Endothelial cell of umbilical vein (primary cell): ENCODE measurements at regions not wholly inside any gene's neighbourhood (a gene's known extent, or its start where the extent isn't known, plus 50 kb on each side); places are given as distances from the start of the nearest gene placed in this dataset.

Experiments used
- BruUV-seq: library from RNA; stranded (reverse); fragments of 400-500 nt; replicated peaks from 2 replicates; lab custom pipeline; 2021; lab: Mats Ljungman, UMichigan
- CTCF ChIA-PET: fragments of 300-600, 350-600 bp; sonication (Branson Sonifier 250); formaldehyde crosslinking; loops from one replicate; lab custom pipeline; 2021; ENCODE audit warnings: antibody characterized with exemption, inconsistent platforms; lab: Charles Lee
- POLR2A ChIA-PET: fragments of 300-600, 350-600 bp; sonication (Branson Sonifier 250); formaldehyde crosslinking; loops from one replicate; lab custom pipeline; 2021; ENCODE audit warnings: antibody characterized with exemption, inconsistent platforms; lab: Charles Lee
- DNase-seq: peaks from one replicate; pipeline ENCODE4 v3.0.0-alpha.2; 2011; ENCODE audit warnings: low read depth, low spot score
- FAIRE-seq: peaks from 2 replicates; lab custom pipeline; 2011; peaks lifted over from hg19 to GRCh38; lab: Jason Lieb, UNC
- H2AFZ ChIP-seq: 2 replicates; pipeline ENCODE4 v1.6.0; 2012; ENCODE audit warnings: low read depth, low read length, control low read depth, inconsistent platforms
- H3K27ac ChIP-seq: 2 replicates; pipeline ENCODE4 v1.5.1; 2011; ENCODE audit warnings: low read depth, mild to moderate bottlenecking, control low read depth, low read length, moderate library complexity; ENCODE audit not compliant: insufficient read depth
- H3K27me3 ChIP-seq, 2 experiments: 2 replicates each; pipeline versions ENCODE4 v1.6.0 to v1.6.1; 2011; ENCODE audit warnings: low read length in 2 of 2, mixed read lengths in 1 of 2; ENCODE audit not compliant: control insufficient read depth in 2 of 2, insufficient read depth in 2 of 2
- H3K36me3 ChIP-seq, 2 experiments: 2 replicates in 1 of 2; 3 replicates in 1 of 2; pipeline ENCODE4 v1.5.1; 2011; ENCODE audit warnings: low read length in 2 of 2, mild to moderate bottlenecking in 1 of 2, moderate library complexity in 1 of 2; ENCODE audit not compliant: control insufficient read depth in 2 of 2, insufficient read depth in 2 of 2; ENCODE audit errors: extremely low read depth in 1 of 2
- H3K4me1 ChIP-seq: 3 replicates; pipeline ENCODE4 v1.5.1; 2011; ENCODE audit warnings: mild to moderate bottlenecking, low read length; ENCODE audit not compliant: control insufficient read depth, insufficient read depth; ENCODE audit errors: extremely low read depth
- H3K4me2 ChIP-seq: 2 replicates; pipeline ENCODE4 v1.6.1; 2011; ENCODE audit warnings: low read length, control low read depth, mixed read lengths; ENCODE audit not compliant: insufficient read depth
- H3K4me3 ChIP-seq, 3 experiments: fragments of 200-600 bp in 1 of 3; sonication (generic), shearing (Covaris generic) in 1 of 3; replicated peaks in 1 of 3; 2 replicates each; pipeline ENCODE4 v1.5.1; 2011 to 2016; ENCODE audit warnings: control low read depth in 3 of 3, low read length in 3 of 3, mild to moderate bottlenecking in 2 of 3, inconsistent platforms in 1 of 3, low read depth in 1 of 3, moderate library complexity in 1 of 3; ENCODE audit not compliant: insufficient read depth in 1 of 3
- H3K79me2 ChIP-seq: 2 replicates; pipeline ENCODE4 v1.6.0; 2012; ENCODE audit warnings: low read length, inconsistent platforms; ENCODE audit not compliant: control insufficient read depth, insufficient read depth
- H3K9ac ChIP-seq: replicated peaks from 2 replicates; pipeline ENCODE3; 2011; ENCODE audit warnings: low read length, control low read depth; ENCODE audit not compliant: insufficient read depth; ENCODE audit errors: extremely low read depth
- H3K9me1 ChIP-seq: replicated peaks from 3 replicates; pipeline ENCODE4 v1.6.0; 2011; ENCODE audit warnings: mild to moderate bottlenecking, low read length; ENCODE audit not compliant: control insufficient read depth, insufficient read depth; ENCODE audit errors: extremely low read depth
- H3K9me3 ChIP-seq: replicated peaks from 2 replicates; pipeline ENCODE4 v1.5.1; 2012; ENCODE audit warnings: low read length, inconsistent platforms; ENCODE audit not compliant: control insufficient read depth, insufficient read depth
- H4K20me1 ChIP-seq: replicated peaks from 2 replicates; pipeline ENCODE3; 2011; ENCODE audit warnings: mild to moderate bottlenecking, low read length; ENCODE audit not compliant: control insufficient read depth, insufficient read depth; ENCODE audit errors: extremely low read depth
- CTCF ChIP-seq, 2 donors: IDR thresholded peaks; 1 replicate in 1 of 2; 2 replicates in 1 of 2; pipeline ENCODE4 v1.5.1; 2011; ENCODE audit warnings: low read length in 2 of 2, mild to moderate bottlenecking in 2 of 2, moderate library complexity in 2 of 2, control low read depth in 1 of 2, inconsistent platforms in 1 of 2, low read depth in 1 of 2; ENCODE audit not compliant: insufficient read depth in 1 of 2; ENCODE audit errors: extremely low read depth in 1 of 2
- EZH2 ChIP-seq: IDR thresholded peaks from 2 replicates; pipeline ENCODE4 v1.6.1; 2012; ENCODE audit warnings: borderline replicate concordance, low read depth, mild to moderate bottlenecking, moderate library complexity, low read length, inconsistent platforms; ENCODE audit not compliant: severe bottlenecking
- FOS ChIP-seq: IDR thresholded peaks from 2 replicates; pipeline ENCODE4 v1.6.1; 2011; ENCODE audit warnings: mild to moderate bottlenecking, low read length, moderate library complexity, borderline replicate concordance; ENCODE audit not compliant: insufficient read depth
- GATA2 ChIP-seq: IDR thresholded peaks from 2 replicates; pipeline ENCODE4 v1.7.0; 2011; ENCODE audit warnings: low read depth, mild to moderate bottlenecking, moderate library complexity, mixed read lengths, low read length; ENCODE audit not compliant: insufficient read length, insufficient read depth
- JUN ChIP-seq: IDR thresholded peaks from 2 replicates; pipeline ENCODE4 v1.6.1; 2011; ENCODE audit warnings: borderline replicate concordance, low read depth; ENCODE audit not compliant: insufficient read length, insufficient read depth
- MAX ChIP-seq: IDR thresholded peaks from 2 replicates; pipeline ENCODE4 v1.6.1; 2011; ENCODE audit not compliant: insufficient read depth, insufficient read length
- MYC ChIP-seq: IDR thresholded peaks from one replicate; pipeline ENCODE4 v1.6.1; 2011; ENCODE audit warnings: mild to moderate bottlenecking, low read depth, low read length
- POLR2A ChIP-seq: IDR thresholded peaks from 2 replicates; pipeline ENCODE4 v1.6.1; 2012; ENCODE audit warnings: low read depth, mild to moderate bottlenecking, control low read depth, low read length
- POLR2AphosphoS5 ChIP-seq: IDR thresholded peaks from 2 replicates; pipeline ENCODE4 v1.6.1; 2012; ENCODE audit warnings: low read depth, mild to moderate bottlenecking, control low read depth, low read length, moderate library complexity; ENCODE audit not compliant: insufficient read depth
- dilution Hi-C: fragments of 300-500 bp; cut with MboI; formaldehyde crosslinking; loops from one replicate; pipeline ENCODE4 v1.15.0; 2019; ENCODE audit warnings: low sequenced_read_pairs; ENCODE audit not compliant: extremely low pct_ligation_motif_present
- intact Hi-C: fragments of 100-400 bp; cut with micrococcal nuclease; formaldehyde crosslinking; loops from one replicate; pipeline ENCODE4 v1.10.0; 2022

- BruUV-seq, result no TSS peak
- no peaks in the 10 kb centered on the region for H3K36me3 ChIP-seq
- H3K79me2 ChIP-seq, result no peaks in the 10 kb centered on the region
- H3K27ac ChIP-seq, result no peak overlapping the region
- peak; percentile 64 for DNase-seq
- no peaks in the 10 kb centered on the region for H3K27me3 ChIP-seq
- H3K9me3 ChIP-seq, result no peaks in the 10 kb centered on the region
- H2AFZ ChIP-seq, result no peak overlapping the region
- TF ChIP-seq EZH2 (no peak), POLR2A (no peak), POLR2AphosphoS5 (peak; percentile 23), FOS (peak; percentile 76), GATA2 (peak; percentile 41)
- H3K9me1 ChIP-seq, result no peaks in the 10 kb centered on the region
- no peak overlapping the region for H3K4me2 ChIP-seq
- peak; percentile 24 for FAIRE-seq
- H3K4me3 ChIP-seq, result no peak overlapping the region
- dilution Hi-C loops, result no loop called here
- peaks cover 25% of the 10 kb centered on the region for H3K4me1 ChIP-seq
- H3K9ac ChIP-seq, result no peak overlapping the region
- POLR2A ChIA-PET, result no interaction called here
- intact Hi-C loops, result loop anchor here (10.0 kb wide), 1 partner anchor 398 kb away; no protein-coding TSS in a partner anchor
- CTCF ChIA-PET, result interaction anchor here (0.8 kb wide), 1 partner anchor 15 kb away, joined by 4 read pairs; no protein-coding TSS in a partner anchor
- H4K20me1 ChIP-seq, result no peaks in the 10 kb centered on the region
Measured at GRCh38 chr12:23083267-23083666, 458.3 kb downstream of the ETNK1 start.

- BruUV-seq, result no TSS peak
- H3K27me3 ChIP-seq, result no peaks in the 10 kb centered on the region
- ChIA-PET POLR2A (interaction anchor here (0.5 to 0.6 kb wide), 2 partner anchors 123 to 1001 kb away, joined by 3 to 7 read pairs; no protein-coding TSS in a partner anchor), CTCF (interaction anchor here (1.3 kb wide), 1 partner anchor 106 kb away, joined by 3 read pairs; no protein-coding TSS in a partner anchor)
- H3K9ac ChIP-seq, result no peak overlapping the region
- peaks cover 25% of the 10 kb centered on the region for H3K4me1 ChIP-seq
- intact Hi-C loops, result loop anchor here (10.0 kb wide), 1 partner anchor 400 kb away; no protein-coding TSS in a partner anchor
- no peaks in the 10 kb centered on the region for H3K9me3 ChIP-seq
- dilution Hi-C loops, result no loop called here
- H3K79me2 ChIP-seq, result no peaks in the 10 kb centered on the region
- TF ChIP-seq MAX (no peak), EZH2 (no peak), POLR2AphosphoS5 (peak; percentile 60), JUN (no peak), CTCF (IDR thresholded peaks at IDR 0.05; ENCODE audit: extremely low read depth in 1 of 2, insufficient read depth in 1 of 2, low read depth in 1 of 2, low read length in 2 of 2) (no peak), GATA2 (peak; percentile 98), MYC (no peak), FOS (peak; percentile 78), POLR2A (no peak)
- peak overlapping the region; percentile 72 for H3K4me2 ChIP-seq
- H3K9me1 ChIP-seq, result no peaks in the 10 kb centered on the region
- no peaks in the 10 kb centered on the region for H3K36me3 ChIP-seq
- H3K27ac ChIP-seq, result peak overlapping the region; percentile 60
- peak; percentile 93 for FAIRE-seq
- no peak overlapping the region for H2AFZ ChIP-seq
- DNase-seq, result peak; percentile 94
- H4K20me1 ChIP-seq, result no peaks in the 10 kb centered on the region
- H3K4me3 ChIP-seq, result peak overlapping the region in 1 of 3 experiments; percentile 13
Measured at GRCh38 chr12:23084236-23084995, 459.4 kb downstream of the ETNK1 start.
